Adrenal gland (tissue), 9 donors: ENCODE measurements at regions not wholly inside any gene's neighbourhood (a gene's known extent, or its start where the extent isn't known, plus 50 kb on each side); places are given as distances from the start of the nearest gene placed in this dataset.
"Not testable (repeated sequence)": the region's sequence is repeated elsewhere in the genome, so short reads cannot be mapped to it uniquely, and the experiment has no call there.

ENCODE experiments used
- DNase-seq, 7 donors: peaks; one replicate each; pipeline ENCODE4 v3.0.0-alpha.2; 2019 to 2020
- H3K27ac ChIP-seq, 5 donors: fragments of 200-600 bp; sonication (generic) in 4 of 5; 1 replicate in 3 of 5; 2 replicates in 2 of 5; pipeline versions ENCODE4 v1.5.1 to v1.8.0; 2016 to 2020; ENCODE audit warnings: mild to moderate bottlenecking in 1 of 5
- H3K27me3 ChIP-seq: fragments of 200-600 bp; 2 replicates; pipeline ENCODE4 v1.8.0; 2021
- H3K36me3 ChIP-seq, 2 donors: fragments of 200-600 bp; replicated peaks in 1 of 2; 1 replicate in 1 of 2; 2 replicates in 1 of 2; pipeline versions ENCODE4 v1.5.1 to v1.8.0; 2018 to 2022
- H3K4me1 ChIP-seq, 2 donors: fragments of 200-600 bp; replicated peaks in 1 of 2; 1 replicate in 1 of 2; 2 replicates in 1 of 2; pipeline versions ENCODE4 v1.5.1 to v1.8.0; 2018 to 2021
- H3K4me3 ChIP-seq, 4 donors: fragments of 200-600 bp; sonication (generic) in 3 of 4; one replicate each; pipeline ENCODE4 v1.5.1; 2016 to 2018
- H3K9me3 ChIP-seq, 3 donors: fragments of 200-600 bp; sonication (generic) in 1 of 3; replicated peaks in 1 of 3; 1 replicate in 2 of 3; 2 replicates in 1 of 3; pipeline versions ENCODE4 v1.5.1 to v1.8.0; 2016 to 2021
- POLR2A ChIP-seq, 2 donors: fragments of 450-650 bp; IDR thresholded peaks; one replicate each; pipeline ENCODE4 v1.6.1; 2017; ENCODE audit warnings: antibody characterized with exemption in 2 of 2, mild to moderate bottlenecking in 2 of 2, moderate library complexity in 1 of 2
- WGBS, 4 donors: extraction: QIAGEN DNeasy Blood & Tissue Kit in 2 of 4; methylation state at CpG; one replicate each; pipeline versions ENCODE4 v1.1.5 to v1.1.7; 2013 to 2017; 5-methylcytosine and 5-hydroxymethylcytosine counted together
- intact Hi-C, 2 donors: fragments of 100-400 bp; cut with DNase I; formaldehyde crosslinking; loops; one replicate each; pipeline versions ENCODE4 v1.14.1 to v1.15.0; 2022 to 2023
- TF ChIP-seq, protein P1 (sequence below), 6 experiments: fragments of 450-650 bp in 4 of 6; fragments of 200-600 bp in 2 of 6; sonication (generic) in 1 of 6; IDR thresholded peaks; 1 replicate in 5 of 6; 2 replicates in 1 of 6; pipeline versions ENCODE4 v1.5.1 to v1.8.0; 2016 to 2021; ENCODE audit warnings: antibody characterized with exemption in 6 of 6, mild to moderate bottlenecking in 2 of 6, moderate library complexity in 1 of 6
- donor health status: healthy with polysubstance abuse.
- donor health status: Bipolar disorder and iron deficiency.
- donor health status: DM: yes; HTN: yes; CAD: no.
- donor health status: DM: no; HTN: no; CAD: no.
- donor health status: DM: no; HTN: no; CAD: no.

DNA sequence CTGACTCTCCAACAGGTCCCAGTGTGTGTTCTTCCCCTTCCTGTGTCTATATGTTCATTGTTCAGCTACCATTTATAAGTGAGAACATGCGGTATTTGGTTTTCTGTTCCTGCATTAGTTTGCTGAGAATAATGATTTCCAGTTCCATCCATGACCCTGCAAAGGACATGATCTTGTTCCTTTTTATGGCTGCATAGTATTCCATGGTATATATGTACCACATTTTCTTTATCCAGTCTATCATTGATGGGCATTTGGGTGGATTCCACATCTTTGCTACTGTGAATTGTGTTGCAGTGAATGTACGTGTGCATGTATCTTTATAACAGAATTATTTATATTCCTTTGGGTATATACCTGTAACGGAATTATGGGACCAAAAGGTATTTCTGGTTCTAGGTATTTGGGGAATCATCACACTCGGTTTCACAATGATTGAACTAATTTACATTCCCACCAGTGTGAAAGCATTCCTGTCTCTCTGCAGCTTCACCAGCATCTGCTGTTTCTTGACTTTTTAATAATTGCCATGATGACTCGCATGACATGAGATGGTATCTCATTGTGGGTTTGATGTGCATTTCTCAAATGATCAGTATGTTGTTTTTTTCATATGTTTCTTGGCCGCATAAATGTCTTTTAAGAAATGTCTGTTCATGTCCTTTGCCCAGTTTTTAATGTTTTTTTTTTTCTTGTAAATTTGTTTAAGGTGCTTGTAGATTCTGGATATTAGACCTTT, 60.2 kb downstream of the LSMEM1 start:
- no peak overlapping the region for H3K27ac ChIP-seq
- no peak for TF ChIP-seq POLR2A (IDR thresholded peaks at IDR 0.05)
- TF ChIP-seq, protein P1, sequence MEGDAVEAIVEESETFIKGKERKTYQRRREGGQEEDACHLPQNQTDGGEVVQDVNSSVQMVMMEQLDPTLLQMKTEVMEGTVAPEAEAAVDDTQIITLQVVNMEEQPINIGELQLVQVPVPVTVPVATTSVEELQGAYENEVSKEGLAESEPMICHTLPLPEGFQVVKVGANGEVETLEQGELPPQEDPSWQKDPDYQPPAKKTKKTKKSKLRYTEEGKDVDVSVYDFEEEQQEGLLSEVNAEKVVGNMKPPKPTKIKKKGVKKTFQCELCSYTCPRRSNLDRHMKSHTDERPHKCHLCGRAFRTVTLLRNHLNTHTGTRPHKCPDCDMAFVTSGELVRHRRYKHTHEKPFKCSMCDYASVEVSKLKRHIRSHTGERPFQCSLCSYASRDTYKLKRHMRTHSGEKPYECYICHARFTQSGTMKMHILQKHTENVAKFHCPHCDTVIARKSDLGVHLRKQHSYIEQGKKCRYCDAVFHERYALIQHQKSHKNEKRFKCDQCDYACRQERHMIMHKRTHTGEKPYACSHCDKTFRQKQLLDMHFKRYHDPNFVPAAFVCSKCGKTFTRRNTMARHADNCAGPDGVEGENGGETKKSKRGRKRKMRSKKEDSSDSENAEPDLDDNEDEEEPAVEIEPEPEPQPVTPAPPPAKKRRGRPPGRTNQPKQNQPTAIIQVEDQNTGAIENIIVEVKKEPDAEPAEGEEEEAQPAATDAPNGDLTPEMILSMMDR (IDR thresholded peaks at IDR 0.05) = no peak
- H3K4me1 ChIP-seq = no peaks in the 10 kb centered on the region
- no peak for DNase-seq
- no peaks in the 10 kb centered on the region for H3K27me3 ChIP-seq
- H3K36me3 ChIP-seq = no peaks in the 10 kb centered on the region
- no peak overlapping the region for H3K4me3 ChIP-seq
- intact Hi-C loops = no loop called here
- 80 to 85% (median 82%) methylated on average over 6 of the region's 6 CpGs for WGBS, 4 donors
- no peaks in the 10 kb centered on the region for H3K9me3 ChIP-seq

DNA sequence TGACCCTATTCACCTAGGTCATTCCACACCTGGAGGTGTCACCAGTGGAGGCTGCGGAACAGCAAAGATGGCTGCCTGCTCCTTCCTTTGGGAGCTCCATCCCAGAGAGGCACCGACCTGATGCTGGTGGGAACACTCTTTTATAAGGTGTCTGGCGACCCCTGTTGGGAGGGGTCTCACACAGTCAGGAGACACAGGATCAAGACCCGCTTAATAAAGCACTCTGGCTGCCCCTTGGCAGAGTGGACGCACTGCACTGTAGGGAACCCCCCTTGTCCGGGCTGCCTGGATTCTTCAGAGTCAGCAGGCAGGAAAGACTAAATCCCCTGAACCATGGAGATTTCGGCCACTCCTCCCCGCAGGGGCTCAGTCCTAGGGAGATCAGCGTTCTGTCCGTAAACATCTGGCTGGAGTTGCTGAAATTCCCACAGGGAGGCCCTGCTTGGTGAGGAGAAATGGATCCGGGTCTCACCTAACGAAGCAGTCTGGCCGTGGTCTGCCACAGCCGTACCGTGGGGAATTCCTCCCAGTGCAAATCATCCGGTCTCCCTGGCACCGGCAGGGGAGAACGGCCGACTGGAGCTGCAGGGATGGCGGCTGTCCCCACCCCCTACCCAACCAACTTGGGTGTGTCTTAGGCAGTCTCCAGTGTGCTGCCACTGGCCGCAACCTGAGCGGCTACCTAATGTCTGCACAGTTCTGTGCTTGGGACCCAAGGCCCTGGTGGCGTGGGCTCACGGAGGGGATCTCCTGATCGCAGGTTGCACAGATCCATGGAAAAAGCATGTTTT, 66.1 kb downstream of the LSMEM1 start:
- H3K9me3 ChIP-seq = no peaks in the 10 kb centered on the region
- no peak for DNase-seq
- H3K36me3 ChIP-seq = no peaks in the 10 kb centered on the region
- no peak overlapping the region for H3K4me3 ChIP-seq
- WGBS, 4 donors = 83 to 88% (median 85%) methylated on average over 4 to 25 of the region's 25 CpGs
- intact Hi-C loops = no loop called here
- peaks cover 3% of the 10 kb centered on the region for H3K27me3 ChIP-seq
- no peak for TF ChIP-seq POLR2A (IDR thresholded peaks at IDR 0.05)
- TF ChIP-seq, protein P1 (IDR thresholded peaks at IDR 0.05) = no peak
- no peaks in the 10 kb centered on the region for H3K4me1 ChIP-seq
- H3K27ac ChIP-seq = no peak overlapping the region

DNA sequence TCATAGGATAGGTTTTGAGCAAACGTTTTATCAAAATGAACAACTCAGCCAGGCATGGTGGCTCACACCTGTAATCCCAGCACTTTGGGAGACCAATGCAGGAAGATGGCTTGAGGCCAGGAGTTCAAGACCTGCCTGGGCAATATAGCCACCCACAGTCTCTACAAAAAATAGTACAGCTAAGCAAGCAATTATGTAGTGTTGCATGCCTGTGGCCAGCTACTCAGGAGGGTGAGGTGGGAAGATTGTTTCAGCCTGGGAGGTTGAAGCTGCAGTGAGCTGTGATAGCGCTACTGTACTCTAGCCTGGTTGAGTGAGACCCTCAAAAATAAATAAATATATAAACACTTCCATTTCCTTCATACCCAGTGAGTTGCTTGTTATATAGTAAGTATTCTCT, 67.1 kb downstream of the LSMEM1 start:
- no peaks in the 10 kb centered on the region for H3K9me3 ChIP-seq
- intact Hi-C loops = no loop called here
- 66 to 81% (median 77%) methylated on average over 2 of the region's 2 CpGs for WGBS, 4 donors

DNA sequence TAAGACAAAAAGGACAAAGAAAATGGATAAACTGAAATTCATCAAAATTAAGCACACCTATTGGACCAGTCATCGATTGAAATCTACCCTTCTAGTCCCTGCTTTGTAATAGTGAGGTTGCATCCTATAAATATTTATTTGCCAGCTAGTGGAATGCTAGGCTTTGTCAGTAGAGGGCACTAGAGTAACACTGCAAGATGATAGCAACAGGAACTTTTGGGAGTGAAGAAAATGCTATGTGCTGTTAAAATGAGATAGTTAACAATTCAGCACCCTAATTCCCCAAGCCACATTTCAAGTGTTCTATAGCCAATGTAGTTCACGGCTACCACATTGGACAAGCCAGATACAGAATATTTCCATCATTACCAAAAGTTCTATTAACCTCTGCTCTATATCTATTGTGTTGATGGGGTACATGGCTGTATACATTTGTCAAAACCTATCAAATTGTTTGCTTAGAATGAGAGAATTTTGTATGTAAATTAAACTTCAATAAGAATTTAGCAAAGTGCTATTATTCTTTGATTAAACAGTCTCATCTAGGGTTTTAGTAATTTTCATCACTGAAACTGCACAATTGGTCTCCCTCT, 69.8 kb downstream of the LSMEM1 start:
- Histone ChIP-seq H3K9me3 (no peaks in the 10 kb centered on the region), H3K27ac (no peak overlapping the region), H3K27me3 (peaks cover 3% of the 10 kb centered on the region), H3K36me3 (no peaks in the 10 kb centered on the region), H3K4me3 (no peak overlapping the region), H3K4me1 (no peaks in the 10 kb centered on the region)
- 6 to 36% (median 14%) methylated on average over 2 of the region's 2 CpGs for WGBS, 4 donors
- TF ChIP-seq, protein P1 (IDR thresholded peaks at IDR 0.05) = peak; percentile 71 to 96 (median 88)
- TF ChIP-seq POLR2A (IDR thresholded peaks at IDR 0.05) = no peak
- intact Hi-C loops = loop anchor here in 1 of 2 donors (10.0 kb wide), 1 partner anchor 334 kb away; no protein-coding TSS in a partner anchor
- peak in 5 of 7 donors; percentile 23 to 53 (median 31) for DNase-seq

More for the DNA sequence above, 67.1 kb downstream of the LSMEM1 start:
- Histone ChIP-seq H3K27me3 (peaks cover 3% of the 10 kb centered on the region), H3K4me1 (no peaks in the 10 kb centered on the region), H3K4me3 (no peak overlapping the region), H3K27ac (no peak overlapping the region), H3K36me3 (no peaks in the 10 kb centered on the region)
- TF ChIP-seq, protein P1 (IDR thresholded peaks at IDR 0.05) = no peak
- no peak for DNase-seq

DNA sequence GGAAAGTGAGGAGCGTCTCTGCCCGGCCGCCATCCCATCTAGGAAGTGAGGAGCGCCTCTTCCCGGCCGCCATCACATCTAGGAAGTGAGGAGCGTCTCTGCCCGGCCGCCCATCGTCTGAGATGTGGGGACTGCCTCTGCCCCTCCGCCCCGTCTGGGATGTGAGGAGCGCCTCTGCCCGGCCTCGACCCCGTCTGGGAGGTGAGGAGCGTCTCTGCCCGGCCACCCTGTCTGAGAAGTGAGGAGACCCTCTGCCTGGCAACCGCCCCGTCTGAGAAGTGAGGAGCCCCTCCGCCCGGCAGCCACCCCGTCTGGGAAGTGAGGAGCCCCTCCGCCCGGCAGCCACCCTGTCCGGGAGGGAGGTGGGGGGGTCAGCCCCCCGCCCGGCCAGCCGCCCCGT, 70.7 kb downstream of the LSMEM1 start:
- not testable (repeated sequence) for H3K4me1 ChIP-seq, H3K27ac ChIP-seq, H3K9me3 ChIP-seq, H3K4me3 ChIP-seq, H3K36me3 ChIP-seq, DNase-seq, H3K27me3 ChIP-seq
- intact Hi-C loops = loop anchor here in 1 of 2 donors (10.0 kb wide), 1 partner anchor 333 kb away; no protein-coding TSS in a partner anchor
- WGBS, 4 donors = 92 to 96% (median 94%) methylated on average over 5 to 14 of the region's 30 CpGs; no CpG with 5 or more reads in 1 of the 4 donors
